ENCODE measurements at regions not wholly inside any gene's neighbourhood (a gene's known extent, or its start where the extent isn't known, plus 50 kb on each side); places are given as distances from the start of the nearest gene placed in this dataset.

- no peaks in the 10 kb centered on the region; the same call in 1 of the 2 replicates for H3K9me3 Mint-ChIP-seq
These were observed 157.8 kb upstream of the JUN start for GRCh38 chr1:58941471-58942289.

DNA sequence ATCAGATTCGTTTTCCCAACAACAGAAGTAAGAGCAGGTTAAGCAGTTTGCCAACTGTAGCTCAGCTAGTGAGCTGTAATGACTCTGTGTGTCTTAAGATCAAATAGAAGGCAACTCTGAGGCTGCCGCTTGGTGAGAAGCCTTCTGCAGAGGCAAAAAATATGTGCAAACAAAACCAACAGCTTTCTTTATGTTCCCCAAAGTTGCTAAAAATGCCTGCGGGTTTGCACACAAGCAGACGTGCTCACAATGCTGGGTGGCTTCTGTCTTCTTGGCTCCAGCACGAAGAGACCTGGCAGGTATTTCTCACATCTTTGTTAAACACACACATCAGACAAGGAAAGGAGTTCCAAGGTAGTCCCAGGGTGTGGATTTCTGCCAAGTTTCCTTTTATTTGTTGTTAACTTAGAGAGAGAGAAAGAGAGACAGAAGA lies 158.9 kb upstream of the JUN start:
- no peak for DNase-seq
- no peak overlapping the region for H3K4me3 Mint-ChIP-seq
- peaks cover 8% of the 10 kb centered on the region; the same call in 1 of the 2 replicates for H3K4me1 Mint-ChIP-seq (ENCODE audit: low read depth)
- H3K27me3 Mint-ChIP-seq (ENCODE audit: insufficient read depth) = no peaks in the 10 kb centered on the region; the same call in none of the 2 replicates
- TF ChIP-seq CTCF (IDR thresholded peaks at IDR 0.05) = no peak
- no peak overlapping the region for H3K27ac Mint-ChIP-seq
- H3K9me3 Mint-ChIP-seq = no peaks in the 10 kb centered on the region; the same call in 1 of the 2 replicates
- no peaks in the 10 kb centered on the region for H3K36me3 Mint-ChIP-seq (ENCODE audit: low read depth)

More at GRCh38 chr1:58941471-58942289, 157.8 kb upstream of the JUN start:
- H3K27ac Mint-ChIP-seq = no peak overlapping the region
- no peak for DNase-seq
- H3K27me3 Mint-ChIP-seq (ENCODE audit: insufficient read depth) = no peaks in the 10 kb centered on the region; the same call in none of the 2 replicates
- H3K36me3 Mint-ChIP-seq (ENCODE audit: low read depth) = no peaks in the 10 kb centered on the region
- TF ChIP-seq CTCF (IDR thresholded peaks at IDR 0.05) = no peak
- peaks cover 8% of the 10 kb centered on the region; the same call in 1 of the 2 replicates for H3K4me1 Mint-ChIP-seq (ENCODE audit: low read depth)
- no peak overlapping the region for H3K4me3 Mint-ChIP-seq

DNA sequence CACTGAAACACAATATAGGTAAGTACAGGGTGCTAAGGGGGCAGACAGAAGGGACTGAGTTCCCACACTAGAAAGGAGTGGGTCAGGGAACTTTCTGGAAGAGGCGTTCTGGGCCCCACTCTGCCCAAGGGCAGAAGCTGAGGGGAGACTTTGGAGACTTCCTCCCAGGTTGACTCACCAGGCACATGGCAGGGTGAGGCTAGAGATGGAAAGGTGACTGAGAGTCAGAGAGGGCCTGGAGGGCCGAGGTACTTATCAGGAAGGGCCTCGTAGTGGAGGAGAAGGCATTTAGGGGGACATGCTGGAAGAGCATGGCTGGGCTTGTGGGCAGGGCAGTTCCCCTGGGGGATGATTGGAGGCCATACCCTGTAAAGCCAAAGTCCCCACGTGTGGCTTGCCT lies 159.9 kb upstream of the JUN start:
- Mint-ChIP-seq H3K27me3 (ENCODE audit: insufficient read depth) (no peaks in the 10 kb centered on the region; the same call in 1 of the 2 replicates), H3K27ac (no peak overlapping the region), H3K4me3 (no peak overlapping the region), H3K9me3 (no peaks in the 10 kb centered on the region; the same call in 1 of the 2 replicates), H3K4me1 (ENCODE audit: low read depth) (peaks cover 8% of the 10 kb centered on the region; the same call in 1 of the 2 replicates), H3K36me3 (ENCODE audit: low read depth) (no peaks in the 10 kb centered on the region)
- DNase-seq = no peak
- TF ChIP-seq CTCF (IDR thresholded peaks at IDR 0.05) = no peak

DNA sequence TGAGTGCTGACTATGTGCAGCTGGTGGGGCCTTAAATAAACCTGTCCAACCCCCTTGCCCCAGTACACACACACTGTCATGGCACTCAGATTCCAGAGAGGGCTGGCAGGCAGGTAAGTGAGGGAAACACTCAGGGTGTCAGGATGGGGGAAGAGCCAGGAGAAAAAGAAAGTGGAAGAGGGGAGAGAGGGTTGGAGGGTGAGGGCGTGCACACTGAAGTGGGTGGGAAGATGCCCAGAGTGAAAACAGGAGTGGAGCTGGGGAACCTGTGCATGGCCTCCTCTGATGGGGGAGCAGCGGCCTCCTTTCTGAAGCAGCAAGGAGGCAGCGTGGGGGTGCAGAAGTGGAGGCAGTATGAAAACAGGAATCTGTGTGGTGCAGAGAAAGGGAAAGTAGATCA lies 160.6 kb upstream of the JUN start:
- no peak overlapping the region for H3K4me3 Mint-ChIP-seq
- H3K9me3 Mint-ChIP-seq = no peaks in the 10 kb centered on the region; the same call in 1 of the 2 replicates
- no peak for DNase-seq
- TF ChIP-seq CTCF (IDR thresholded peaks at IDR 0.05) = no peak
- H3K36me3 Mint-ChIP-seq (ENCODE audit: low read depth) = no peaks in the 10 kb centered on the region
- H3K4me1 Mint-ChIP-seq (ENCODE audit: low read depth) = peaks cover 8% of the 10 kb centered on the region; the same call in 1 of the 2 replicates
- no peaks in the 10 kb centered on the region; the same call in 1 of the 2 replicates for H3K27me3 Mint-ChIP-seq (ENCODE audit: insufficient read depth)
- H3K27ac Mint-ChIP-seq = no peak overlapping the region

- Mint-ChIP-seq H3K27ac (no peak overlapping the region), H3K4me3 (no peak overlapping the region), H3K9me3 (no peaks in the 10 kb centered on the region; the same call in 1 of the 2 replicates)
These were observed 162.5 kb upstream of the JUN start for GRCh38 chr1:58946390-58946789.

More at GRCh38 chr1:58946390-58946789, 162.5 kb upstream of the JUN start:
- no peak for TF ChIP-seq CTCF (IDR thresholded peaks at IDR 0.05)
- Mint-ChIP-seq H3K27me3 (ENCODE audit: insufficient read depth) (no peaks in the 10 kb centered on the region; the same call in 1 of the 2 replicates), H3K36me3 (ENCODE audit: low read depth) (no peaks in the 10 kb centered on the region), H3K4me1 (ENCODE audit: low read depth) (peaks cover 8% of the 10 kb centered on the region; the same call in 1 of the 2 replicates)
- DNase-seq = no peak

All from HFFc6 (cell line).